DOHH2 (cell line): ENCODE measurements at regions not wholly inside any gene's neighbourhood (a gene's known extent, or its start where the extent isn't known, plus 50 kb on each side); places are given as distances from the start of the nearest gene placed in this dataset.

ENCODE experiments used
- H3F3A ChIP-seq: fragments of 200-600 bp; sonication (generic), shearing (Covaris generic); 2 replicates; pipeline ENCODE4 v1.6.0; 2016; ENCODE audit warnings: antibody characterized with exemption, mild to moderate bottlenecking; ENCODE audit not compliant: control insufficient read depth, insufficient read depth
- H3K27ac ChIP-seq: fragments of 200-600 bp; sonication (generic); 2 replicates; pipeline ENCODE4 v1.5.1; 2014; ENCODE audit warnings: low read depth, mild to moderate bottlenecking, low read length, moderate library complexity
- H3K27me3 ChIP-seq: fragments of 200-600 bp; sonication (generic); 2 replicates; pipeline ENCODE4 v1.6.1; 2014; ENCODE audit warnings: mild to moderate bottlenecking, low read length, mixed read lengths; ENCODE audit not compliant: control insufficient read depth
- H3K36me3 ChIP-seq: fragments of 200-600 bp; sonication (generic); 2 replicates; pipeline ENCODE4 v1.6.1; 2014; ENCODE audit warnings: mild to moderate bottlenecking, low read length, moderate library complexity, mixed read lengths; ENCODE audit not compliant: control insufficient read depth
- H3K4me1 ChIP-seq: fragments of 200-600 bp; sonication (generic); 2 replicates; pipeline ENCODE4 v1.6.1; 2014; ENCODE audit warnings: mild to moderate bottlenecking, low read length, mixed read lengths; ENCODE audit not compliant: control insufficient read depth
- H3K4me2 ChIP-seq: fragments of 200-600 bp; sonication (generic); 2 replicates; pipeline ENCODE4 v1.6.0; 2014; ENCODE audit warnings: mild to moderate bottlenecking, low read length, moderate library complexity
- H3K4me3 ChIP-seq: fragments of 200-600 bp; sonication (generic); 2 replicates; pipeline ENCODE4 v1.5.1; 2014; ENCODE audit warnings: mild to moderate bottlenecking, low read length, mixed read lengths
- H3K79me2 ChIP-seq: fragments of 200-600 bp; sonication (generic); 2 replicates; pipeline ENCODE4 v1.6.1; 2014; ENCODE audit warnings: mild to moderate bottlenecking, low read length, mixed read lengths; ENCODE audit not compliant: control insufficient read depth
- H3K9me2 ChIP-seq: fragments of 200-600 bp; sonication (generic); replicated peaks from 2 replicates; pipeline ENCODE4 v1.6.1; 2014; ENCODE audit warnings: mild to moderate bottlenecking, low read length, mixed read lengths; ENCODE audit not compliant: control insufficient read depth
- H3K9me3 ChIP-seq: fragments of 200-600 bp; sonication (generic); 2 replicates; pipeline ENCODE4 v1.6.1; 2014; ENCODE audit warnings: antibody characterized with exemption, low read length, mixed read lengths; ENCODE audit not compliant: control insufficient read depth, insufficient read depth
- H4K20me1 ChIP-seq: fragments of 200-600 bp; sonication (generic); 2 replicates; pipeline ENCODE4 v1.6.0; 2014; ENCODE audit warnings: low read depth, mild to moderate bottlenecking, antibody characterized with exemption, low read length, moderate library complexity; ENCODE audit not compliant: control insufficient read depth, insufficient read depth
- CTCF ChIP-seq: fragments of 200-600 bp; sonication (generic); IDR thresholded peaks from one replicate; pipeline ENCODE4 v1.5.1; 2014; ENCODE audit warnings: antibody characterized with exemption, mild to moderate bottlenecking, low read depth, low read length; ENCODE audit not compliant: poor library complexity, severe bottlenecking
- EZH2phosphoT487 ChIP-seq: fragments of 200-600 bp; sonication (generic); IDR thresholded peaks from 2 replicates; pipeline ENCODE4 v1.6.1; 2017; ENCODE audit warnings: borderline replicate concordance, mild to moderate bottlenecking, antibody characterized with exemption, low read length, moderate library complexity, mixed read lengths

- no peaks in the 10 kb centered on the region for H3K36me3 ChIP-seq
Measured at GRCh38 chr11:121715405-121715804, 262.6 kb upstream of the SORL1-AS1 start.

GRCh38 chr11:121714351-121714750 is 261.6 kb upstream of the SORL1-AS1 start:
- Histone ChIP-seq H3K4me2 (no peak overlapping the region), H4K20me1 (no peaks in the 10 kb centered on the region), H3K79me2 (no peaks in the 10 kb centered on the region), H3K27ac (no peak overlapping the region), H3K4me1 (no peaks in the 10 kb centered on the region), H3K36me3 (no peaks in the 10 kb centered on the region), H3K9me2 (no peaks in the 10 kb centered on the region), H3F3A (no peaks in the 10 kb centered on the region), H3K4me3 (no peak overlapping the region), H3K27me3 (no peaks in the 10 kb centered on the region), H3K9me3 (no peaks in the 10 kb centered on the region)
- no peak for TF ChIP-seq CTCF

More at GRCh38 chr11:121715405-121715804, 262.6 kb upstream of the SORL1-AS1 start:
- TF ChIP-seq EZH2phosphoT487 (no peak), CTCF (no peak)
- no peak overlapping the region for H3K4me3 ChIP-seq
- H3K4me1 ChIP-seq: no peaks in the 10 kb centered on the region
- no peaks in the 10 kb centered on the region for H3K79me2 ChIP-seq
- H4K20me1 ChIP-seq: no peaks in the 10 kb centered on the region
- no peaks in the 10 kb centered on the region for H3K27me3 ChIP-seq
- H3K9me2 ChIP-seq: no peaks in the 10 kb centered on the region
- H3K9me3 ChIP-seq: no peaks in the 10 kb centered on the region
- no peaks in the 10 kb centered on the region for H3F3A ChIP-seq
- no peak overlapping the region for H3K4me2 ChIP-seq
- no peak overlapping the region for H3K27ac ChIP-seq

- TF ChIP-seq EZH2phosphoT487: no peak
- H3K36me3 ChIP-seq: no peaks in the 10 kb centered on the region
Measured at GRCh38 chr11:121711939-121712338, 259.2 kb upstream of the SORL1-AS1 start.

GRCh38 chr11:121711236-121711635 is 258.5 kb upstream of the SORL1-AS1 start:
- H3K27me3 ChIP-seq: no peaks in the 10 kb centered on the region
- no peaks in the 10 kb centered on the region for H3F3A ChIP-seq
- no peak overlapping the region for H3K27ac ChIP-seq
- H3K9me3 ChIP-seq: no peaks in the 10 kb centered on the region
- no peaks in the 10 kb centered on the region for H3K36me3 ChIP-seq
- H3K9me2 ChIP-seq: no peaks in the 10 kb centered on the region
- TF ChIP-seq CTCF: no peak
- no peak for TF ChIP-seq EZH2phosphoT487
- no peaks in the 10 kb centered on the region for H4K20me1 ChIP-seq
- H3K79me2 ChIP-seq: no peaks in the 10 kb centered on the region
- no peak overlapping the region for H3K4me3 ChIP-seq
- H3K4me2 ChIP-seq: no peak overlapping the region
- H3K4me1 ChIP-seq: no peaks in the 10 kb centered on the region

More at GRCh38 chr11:121711939-121712338, 259.2 kb upstream of the SORL1-AS1 start:
- no peaks in the 10 kb centered on the region for H3K9me2 ChIP-seq
- H3K4me2 ChIP-seq: no peak overlapping the region
- H3K4me3 ChIP-seq: no peak overlapping the region
- no peaks in the 10 kb centered on the region for H3K27me3 ChIP-seq
- H3K79me2 ChIP-seq: no peaks in the 10 kb centered on the region
- no peaks in the 10 kb centered on the region for H4K20me1 ChIP-seq
- H3K9me3 ChIP-seq: no peaks in the 10 kb centered on the region
- H3K27ac ChIP-seq: no peak overlapping the region
- H3K4me1 ChIP-seq: no peaks in the 10 kb centered on the region
- no peaks in the 10 kb centered on the region for H3F3A ChIP-seq
